KMS-11 (cell line): ENCODE measurements at regions not wholly inside any gene's neighbourhood (a gene's known extent, or its start where the extent isn't known, plus 50 kb on each side); places are given as distances from the start of the nearest gene placed in this dataset.
A peak's percentile ranks its signal among the peaks of the same experiment; 100 is the strongest.

Source experiments
- H2AFZ ChIP-seq: fragments of 200-600 bp; sonication (generic); 2 replicates; pipeline ENCODE4 v1.6.1; 2016; ENCODE audit warnings: antibody characterized with exemption, mixed run types, low read depth
- H3K27ac ChIP-seq: fragments of 200-600 bp; sonication (generic); 2 replicates; pipeline ENCODE4 v1.6.1; 2016; ENCODE audit warnings: mild to moderate bottlenecking, mixed run types
- H3K27me3 ChIP-seq: fragments of 200-600 bp; sonication (generic); 2 replicates; pipeline ENCODE4 v1.6.1; 2017; ENCODE audit warnings: mild to moderate bottlenecking, low read depth, mixed run types, moderate library complexity; ENCODE audit not compliant: insufficient read depth
- H3K36me3 ChIP-seq: fragments of 200-600 bp; sonication (generic); 2 replicates; pipeline ENCODE4 v1.6.1; 2017; ENCODE audit warnings: mild to moderate bottlenecking, mixed run types; ENCODE audit not compliant: insufficient read depth
- H3K4me1 ChIP-seq: fragments of 200-600 bp; sonication (generic); 2 replicates; pipeline ENCODE4 v1.6.1; 2016; ENCODE audit warnings: mild to moderate bottlenecking, low read depth, mixed run types; ENCODE audit not compliant: poor library complexity, severe bottlenecking
- H3K4me2 ChIP-seq: fragments of 200-600 bp; sonication (generic); 2 replicates; pipeline ENCODE4 v1.7.0; 2016; ENCODE audit warnings: mild to moderate bottlenecking, mixed run types
- H3K4me3 ChIP-seq: fragments of 200-600 bp; sonication (generic); IDR thresholded peaks from 2 replicates; pipeline ENCODE4 v1.6.1; 2017; ENCODE audit warnings: low read depth, low read length, mixed read lengths; ENCODE audit not compliant: insufficient read depth
- H3K79me2 ChIP-seq: fragments of 200-600 bp; sonication (generic); 2 replicates; pipeline ENCODE4 v1.6.1; 2016; ENCODE audit warnings: low read depth, mixed run types; ENCODE audit not compliant: insufficient read depth
- H3K9ac ChIP-seq: fragments of 200-600 bp; sonication (generic); 2 replicates; pipeline ENCODE4 v1.6.1; 2016; ENCODE audit warnings: mild to moderate bottlenecking, mixed run types
- H4K20me1 ChIP-seq: fragments of 200-600 bp; sonication (generic); 2 replicates; pipeline ENCODE4 v1.6.1; 2016; ENCODE audit warnings: mild to moderate bottlenecking, mixed run types; ENCODE audit not compliant: insufficient read depth
- TF ChIP-seq, protein P1 (sequence below): fragments of 200-600 bp; sonication (generic); conservative IDR thresholded peaks from 2 replicates; pipeline ENCODE4 v1.6.1; 2017; ENCODE audit warnings: low read depth, mild to moderate bottlenecking, antibody characterized with exemption, low read length, moderate library complexity, mixed read lengths

DNA sequence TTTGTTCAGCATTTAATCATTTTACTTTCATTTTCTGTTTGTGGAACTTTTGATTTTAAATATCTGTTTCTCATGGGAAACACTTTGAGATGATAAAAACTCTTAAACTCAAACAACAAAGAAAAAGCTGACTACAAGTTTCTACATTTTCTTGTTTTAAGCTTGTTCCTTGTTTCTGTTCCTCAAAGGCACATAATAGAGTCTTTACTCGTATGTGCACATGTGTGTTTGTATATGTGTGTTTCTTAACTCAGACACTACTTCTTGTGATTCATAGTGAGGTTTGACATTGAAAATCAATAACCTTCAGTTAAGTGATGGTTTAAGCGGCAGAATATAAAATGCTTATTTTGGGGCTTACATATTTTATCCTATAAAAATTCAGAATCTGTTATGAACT, 786.7 kb upstream of the EPHA6 start:
- H3K9ac ChIP-seq = no peak overlapping the region

DNA sequence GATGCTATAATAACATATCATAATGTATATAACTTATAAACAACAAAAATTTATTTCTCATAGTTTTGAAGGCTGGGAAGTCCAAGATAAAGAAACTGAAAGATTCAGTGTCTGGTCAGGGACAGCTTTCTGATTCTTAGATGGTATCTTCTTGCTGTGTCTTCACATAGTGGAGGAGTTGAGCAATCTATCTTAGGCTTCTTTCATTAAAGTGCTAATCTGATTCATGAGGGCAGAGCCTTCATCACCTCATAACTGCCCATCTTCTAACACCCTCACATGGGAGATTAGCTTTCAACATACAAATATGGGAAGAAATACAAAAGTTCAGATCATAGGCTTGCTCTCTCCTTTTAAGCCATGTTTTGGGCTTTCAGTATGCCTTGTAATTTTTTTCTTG, 774.8 kb upstream of the EPHA6 start:
- no peak overlapping the region for H3K4me3 ChIP-seq

More for the DNA sequence above, 786.7 kb upstream of the EPHA6 start:
- Histone ChIP-seq H3K4me2 (peak overlapping the region; percentile 22; the same call in 1 of the 2 replicates), H3K4me3 (no peak overlapping the region), H4K20me1 (no peaks in the 10 kb centered on the region), H3K4me1 (no peaks in the 10 kb centered on the region), H2AFZ (peak overlapping the region; percentile 6; the same call in 1 of the 2 replicates), H3K27me3 (no peaks in the 10 kb centered on the region), H3K36me3 (no peaks in the 10 kb centered on the region), H3K79me2 (no peaks in the 10 kb centered on the region), H3K27ac (no peak overlapping the region)
- TF ChIP-seq, protein P1, sequence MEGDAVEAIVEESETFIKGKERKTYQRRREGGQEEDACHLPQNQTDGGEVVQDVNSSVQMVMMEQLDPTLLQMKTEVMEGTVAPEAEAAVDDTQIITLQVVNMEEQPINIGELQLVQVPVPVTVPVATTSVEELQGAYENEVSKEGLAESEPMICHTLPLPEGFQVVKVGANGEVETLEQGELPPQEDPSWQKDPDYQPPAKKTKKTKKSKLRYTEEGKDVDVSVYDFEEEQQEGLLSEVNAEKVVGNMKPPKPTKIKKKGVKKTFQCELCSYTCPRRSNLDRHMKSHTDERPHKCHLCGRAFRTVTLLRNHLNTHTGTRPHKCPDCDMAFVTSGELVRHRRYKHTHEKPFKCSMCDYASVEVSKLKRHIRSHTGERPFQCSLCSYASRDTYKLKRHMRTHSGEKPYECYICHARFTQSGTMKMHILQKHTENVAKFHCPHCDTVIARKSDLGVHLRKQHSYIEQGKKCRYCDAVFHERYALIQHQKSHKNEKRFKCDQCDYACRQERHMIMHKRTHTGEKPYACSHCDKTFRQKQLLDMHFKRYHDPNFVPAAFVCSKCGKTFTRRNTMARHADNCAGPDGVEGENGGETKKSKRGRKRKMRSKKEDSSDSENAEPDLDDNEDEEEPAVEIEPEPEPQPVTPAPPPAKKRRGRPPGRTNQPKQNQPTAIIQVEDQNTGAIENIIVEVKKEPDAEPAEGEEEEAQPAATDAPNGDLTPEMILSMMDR = no peak

DNA sequence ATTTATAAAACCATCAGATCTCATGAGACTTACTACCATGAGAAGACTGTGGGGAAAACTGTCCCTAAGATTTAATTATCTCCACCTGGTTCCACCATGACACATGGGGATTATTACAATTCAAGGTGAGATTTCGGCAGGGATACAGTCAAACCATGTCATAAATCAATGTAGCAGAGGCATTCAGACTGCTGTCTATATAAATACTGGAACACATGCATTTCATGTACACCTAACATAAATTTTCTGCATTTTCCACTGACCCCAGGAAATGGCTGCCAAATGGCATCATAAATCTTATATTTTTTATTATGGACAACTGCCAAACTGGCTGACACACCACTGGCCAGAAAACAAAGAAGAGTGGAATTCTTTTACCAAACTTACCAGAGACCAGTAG, 755.1 kb upstream of the EPHA6 start:
- Histone ChIP-seq H3K36me3 (no peaks in the 10 kb centered on the region), H4K20me1 (no peaks in the 10 kb centered on the region), H3K9ac (no peak overlapping the region), H2AFZ (no peak overlapping the region), H3K79me2 (no peaks in the 10 kb centered on the region), H3K27me3 (no peaks in the 10 kb centered on the region), H3K4me3 (no peak overlapping the region), H3K4me2 (no peak overlapping the region), H3K27ac (no peak overlapping the region), H3K4me1 (no peaks in the 10 kb centered on the region)
- TF ChIP-seq, protein P1 = no peak

More for the DNA sequence above, 774.8 kb upstream of the EPHA6 start:
- TF ChIP-seq, protein P1 = no peak
- Histone ChIP-seq H3K4me2 (no peak overlapping the region), H3K36me3 (no peaks in the 10 kb centered on the region), H2AFZ (no peak overlapping the region), H3K27me3 (no peaks in the 10 kb centered on the region), H3K4me1 (no peaks in the 10 kb centered on the region), H3K9ac (no peak overlapping the region), H4K20me1 (no peaks in the 10 kb centered on the region), H3K79me2 (no peaks in the 10 kb centered on the region), H3K27ac (no peak overlapping the region)

DNA sequence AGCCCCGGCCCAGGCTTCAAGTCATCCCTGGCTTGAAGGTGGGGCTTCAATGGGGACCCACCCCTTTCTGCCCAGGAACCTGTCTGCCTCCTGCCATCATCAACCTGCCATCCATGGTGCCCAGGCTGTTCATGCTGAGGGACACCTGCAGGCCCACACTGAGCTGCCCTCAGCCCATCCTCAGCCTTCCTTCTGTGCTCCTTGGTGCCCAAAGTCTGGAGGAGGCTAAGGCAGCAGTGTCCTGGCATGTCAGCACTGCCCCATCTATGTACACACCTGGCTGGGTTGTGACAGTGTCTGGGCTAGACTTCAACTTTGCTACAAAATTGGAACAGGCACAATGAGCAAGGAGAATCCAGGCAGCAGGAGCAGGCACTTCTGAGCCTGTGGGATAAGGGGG, 745.3 kb upstream of the EPHA6 start:
- Histone ChIP-seq H3K4me2 (no peak overlapping the region), H3K4me1 (no peaks in the 10 kb centered on the region), H3K4me3 (no peak overlapping the region), H2AFZ (no peak overlapping the region), H3K9ac (no peak overlapping the region), H3K36me3 (no peaks in the 10 kb centered on the region), H3K27me3 (no peaks in the 10 kb centered on the region), H3K27ac (no peak overlapping the region), H3K79me2 (no peaks in the 10 kb centered on the region), H4K20me1 (no peaks in the 10 kb centered on the region)
- TF ChIP-seq, protein P1 = no peak
